Mammary epithelial cell (primary cell): ENCODE measurements at regions not wholly inside any gene's neighbourhood (a gene's known extent, or its start where the extent isn't known, plus 50 kb on each side); places are given as distances from the start of the nearest gene placed in this dataset.

Source experiments
- EZH2 ChIP-seq: IDR thresholded peaks from 2 replicates; pipeline ENCODE4 v1.6.1; 2012; ENCODE audit warnings: low read length, inconsistent platforms, borderline replicate concordance
- TF ChIP-seq, protein P1 (sequence below), 2 donors: IDR thresholded peaks in 1 of 2; conservative IDR thresholded peaks in 1 of 2; 2 replicates each; pipeline ENCODE4 v1.5.1; 2011 to 2012; ENCODE audit warnings: inconsistent platforms in 2 of 2, low read length in 2 of 2, mild to moderate bottlenecking in 2 of 2, control low read depth in 1 of 2, low read depth in 1 of 2; ENCODE audit not compliant: insufficient read depth in 1 of 2; ENCODE audit errors: extremely low read depth in 1 of 2

DNA sequence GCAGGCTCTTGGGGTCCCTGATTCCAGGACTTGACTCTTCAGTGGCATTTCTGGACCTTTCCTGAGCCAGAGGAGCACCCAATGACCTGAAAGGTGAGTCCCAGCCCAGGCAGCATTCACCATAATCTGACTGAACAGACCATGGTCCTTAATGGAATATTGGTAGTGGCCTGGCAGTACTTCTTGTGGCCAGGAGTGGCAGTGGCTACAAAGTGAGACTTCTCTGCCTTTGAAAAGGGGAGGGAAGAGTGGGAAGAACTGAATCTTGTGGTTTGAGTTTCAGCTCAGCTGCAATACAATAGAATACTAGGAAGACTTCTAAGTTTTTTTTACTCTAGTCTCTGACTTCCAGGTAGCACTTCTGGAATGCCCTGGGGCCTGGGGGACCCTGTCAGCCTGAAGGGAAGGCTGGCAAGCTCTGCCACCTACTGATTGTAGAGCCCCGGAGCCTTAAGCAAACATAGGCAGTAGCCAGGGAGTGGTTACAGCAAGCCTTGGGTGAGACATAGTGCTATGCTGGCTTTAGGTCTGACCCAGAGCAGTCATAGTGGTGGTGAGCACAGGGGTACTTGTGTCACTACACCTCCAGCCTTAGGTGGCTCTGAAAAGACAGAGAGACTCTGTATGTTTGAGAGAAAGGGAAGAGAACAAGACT is 674.2 kb upstream of the MANEA start:
- TF ChIP-seq, protein P1, sequence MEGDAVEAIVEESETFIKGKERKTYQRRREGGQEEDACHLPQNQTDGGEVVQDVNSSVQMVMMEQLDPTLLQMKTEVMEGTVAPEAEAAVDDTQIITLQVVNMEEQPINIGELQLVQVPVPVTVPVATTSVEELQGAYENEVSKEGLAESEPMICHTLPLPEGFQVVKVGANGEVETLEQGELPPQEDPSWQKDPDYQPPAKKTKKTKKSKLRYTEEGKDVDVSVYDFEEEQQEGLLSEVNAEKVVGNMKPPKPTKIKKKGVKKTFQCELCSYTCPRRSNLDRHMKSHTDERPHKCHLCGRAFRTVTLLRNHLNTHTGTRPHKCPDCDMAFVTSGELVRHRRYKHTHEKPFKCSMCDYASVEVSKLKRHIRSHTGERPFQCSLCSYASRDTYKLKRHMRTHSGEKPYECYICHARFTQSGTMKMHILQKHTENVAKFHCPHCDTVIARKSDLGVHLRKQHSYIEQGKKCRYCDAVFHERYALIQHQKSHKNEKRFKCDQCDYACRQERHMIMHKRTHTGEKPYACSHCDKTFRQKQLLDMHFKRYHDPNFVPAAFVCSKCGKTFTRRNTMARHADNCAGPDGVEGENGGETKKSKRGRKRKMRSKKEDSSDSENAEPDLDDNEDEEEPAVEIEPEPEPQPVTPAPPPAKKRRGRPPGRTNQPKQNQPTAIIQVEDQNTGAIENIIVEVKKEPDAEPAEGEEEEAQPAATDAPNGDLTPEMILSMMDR (conservative IDR thresholded peaks at IDR 0.05 in 1 of 2, IDR thresholded peaks at IDR 0.05 in 1 of 2; ENCODE audit: extremely low read depth in 1 of 2, insufficient read depth in 1 of 2, low read depth in 1 of 2, low read length in 2 of 2), result peak in 1 of 2 donors; percentile 14
- no peak for TF ChIP-seq EZH2
